A673 (cell line): ENCODE measurements at regions not wholly inside any gene's neighbourhood (a gene's known extent, or its start where the extent isn't known, plus 50 kb on each side); places are given as distances from the start of the nearest gene placed in this dataset.

Experiments
- CTCF ChIP-seq: fragments of 300-800, 200-600 bp; sonication (generic); conservative IDR thresholded peaks from 2 replicates; pipeline ENCODE4 v1.5.1; 2017; ENCODE audit warnings: low read depth, mild to moderate bottlenecking, antibody characterized with exemption, low read length, moderate library complexity, mixed read lengths
- EZH2 ChIP-seq: fragments of 200-600 bp; sonication (generic); IDR thresholded peaks from 2 replicates; pipeline ENCODE4 v1.6.1; 2017; ENCODE audit warnings: borderline replicate concordance, low read depth, mild to moderate bottlenecking, mixed read lengths, antibody characterized with exemption, low read length; ENCODE audit not compliant: poor library complexity, severe bottlenecking

GRCh38 chr10:10624567-10624962 is 393.1 kb upstream of the CELF2 start:
- TF ChIP-seq CTCF: no peak
- no peak for TF ChIP-seq EZH2
